Tongue (tissue), 1 donor: ENCODE measurements at regions not wholly inside any gene's neighbourhood (a gene's known extent, or its start where the extent isn't known, plus 50 kb on each side); places are given as distances from the start of the nearest gene placed in this dataset.
"Not testable (repeated sequence)": the region's sequence is repeated elsewhere in the genome, so short reads cannot be mapped to it uniquely, and the experiment has no call there.

ENCODE experiments used
- DNase-seq: peaks from one replicate; pipeline ENCODE4 v3.0.0-alpha.2; 2015

DNA sequence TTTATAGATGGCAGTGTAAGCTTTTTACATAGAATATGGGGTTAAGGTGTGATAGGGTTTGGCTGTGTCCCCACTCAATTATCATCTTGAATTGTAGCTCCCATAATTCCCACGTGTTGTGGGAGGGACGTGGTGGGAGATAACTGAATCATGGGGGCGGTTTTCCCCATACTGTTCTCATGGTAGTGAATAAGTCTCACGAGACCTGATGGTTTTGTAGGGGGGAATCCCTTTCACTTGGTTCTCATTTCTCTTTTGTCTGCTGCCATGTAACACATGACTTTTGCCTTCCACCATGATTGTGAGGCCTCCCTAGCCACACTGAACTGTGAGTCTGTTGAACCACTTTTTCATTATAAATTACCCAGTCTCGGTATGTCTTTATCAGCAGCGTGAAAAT, 290.3 kb upstream of the B3GALT2 start:
- DNase-seq: no peak

DNA sequence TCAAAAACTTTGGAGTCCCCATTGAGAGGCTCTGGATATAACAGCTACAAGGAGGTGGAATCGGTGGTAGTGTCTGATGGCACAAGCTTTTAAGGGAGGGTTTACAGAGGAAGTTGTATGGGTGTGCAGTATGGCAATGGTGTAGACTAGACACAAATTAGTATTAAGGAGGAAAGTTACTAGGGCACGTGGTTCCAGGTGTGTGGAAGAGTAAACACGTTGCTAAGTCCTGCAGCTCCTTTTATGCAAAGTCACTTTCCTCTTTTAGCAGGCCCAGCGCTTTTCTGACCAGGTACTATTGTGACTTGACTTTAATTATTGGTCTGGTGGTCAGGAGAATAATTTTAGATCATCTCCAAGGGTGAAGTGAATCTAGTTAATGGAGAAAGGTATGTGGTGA, 287.5 kb upstream of the B3GALT2 start:
- no peak for DNase-seq

- DNase-seq: no peak
Measured at GRCh38 chr1:193472838-193473398, 286.5 kb upstream of the B3GALT2 start.

DNA sequence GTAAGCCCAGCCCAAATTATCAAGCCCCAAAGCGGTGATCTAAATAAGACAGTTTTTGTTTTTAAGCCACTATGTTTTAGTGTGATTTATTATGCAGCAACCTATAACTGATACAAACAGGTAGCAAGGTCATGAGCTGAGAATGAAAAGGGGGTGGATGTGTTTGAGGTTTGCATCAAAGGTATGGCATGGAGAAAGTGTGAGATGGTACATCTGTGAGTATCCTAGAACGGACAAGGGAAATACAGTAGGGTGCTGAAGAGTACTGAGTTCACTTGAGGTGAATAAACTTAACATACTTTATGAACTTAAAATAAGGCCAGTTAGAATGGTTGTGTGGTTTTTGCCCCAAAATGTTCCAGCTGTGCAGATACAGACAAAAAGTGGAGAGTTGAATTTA, 286.0 kb upstream of the B3GALT2 start:
- DNase-seq: no peak

DNA sequence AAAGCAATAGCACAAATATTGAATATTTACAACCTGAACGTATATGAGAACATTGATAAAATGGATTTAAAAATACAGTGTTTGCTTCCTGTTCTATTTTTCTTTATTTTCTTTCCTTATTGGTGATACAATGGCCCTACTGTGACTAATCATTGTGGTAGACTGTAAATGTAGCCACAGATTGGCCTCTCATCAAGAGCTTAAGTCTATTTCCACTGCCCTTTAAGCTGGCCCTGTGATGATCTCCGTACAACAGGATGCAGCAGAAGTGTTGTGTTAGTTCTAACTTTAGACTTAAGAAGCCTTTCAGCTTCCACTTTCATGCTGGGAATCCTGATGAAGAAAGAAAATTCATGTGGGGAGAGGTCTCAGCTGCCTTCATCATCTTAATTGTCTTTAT, 285.6 kb upstream of the B3GALT2 start:
- no peak for DNase-seq

DNA sequence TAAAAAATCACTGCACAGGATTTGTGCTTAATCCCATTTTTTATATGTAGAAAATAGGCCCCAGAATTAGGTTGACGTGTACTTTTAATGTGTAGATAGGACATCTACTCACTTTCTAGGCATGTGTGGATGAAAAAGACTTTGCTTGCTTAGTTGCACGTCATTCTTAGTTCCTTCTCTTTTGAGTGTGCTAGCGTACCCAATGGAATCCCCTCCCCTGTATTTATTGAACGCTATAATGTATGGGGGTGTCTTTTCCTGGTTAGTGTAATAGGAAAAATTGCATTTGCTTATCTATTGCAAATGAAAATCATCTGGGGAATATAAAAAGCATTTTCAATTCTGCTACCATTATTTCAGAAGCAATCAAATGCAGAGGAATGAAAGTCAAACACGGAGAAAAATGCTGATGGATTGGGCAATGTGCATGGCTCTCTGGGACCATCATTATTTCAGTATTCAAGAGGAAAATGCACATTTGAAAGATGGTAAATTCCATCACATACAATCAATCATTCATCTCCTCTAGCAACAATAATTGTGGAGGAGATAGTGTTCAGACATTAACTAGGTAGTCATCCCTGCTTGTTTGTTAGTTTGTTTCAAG, 277.0 kb upstream of the B3GALT2 start:
- no peak for DNase-seq

GRCh38 chr1:193462629-193463320, 276.4 kb upstream of the B3GALT2 start:
- DNase-seq: peak; percentile 4

DNA sequence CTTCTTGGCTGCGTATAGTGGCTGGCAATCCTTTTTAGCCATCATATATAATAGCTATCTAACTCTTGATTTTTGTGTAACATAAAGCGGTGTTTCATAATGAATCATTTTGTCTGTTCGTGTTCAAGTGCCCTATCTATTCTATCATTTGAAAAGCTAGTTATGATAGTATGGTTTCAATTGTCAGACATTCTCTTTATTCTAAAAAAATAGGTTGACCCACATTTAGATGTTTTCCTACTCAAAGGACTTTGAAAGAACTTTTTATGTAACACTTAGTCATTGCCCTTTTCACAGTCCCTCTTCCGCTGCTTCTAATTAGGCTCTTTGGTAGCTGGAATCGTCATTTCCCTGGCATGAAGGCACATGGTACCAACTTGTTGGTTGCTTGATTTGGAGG, 272.2 kb upstream of the B3GALT2 start:
- no peak for DNase-seq

DNA sequence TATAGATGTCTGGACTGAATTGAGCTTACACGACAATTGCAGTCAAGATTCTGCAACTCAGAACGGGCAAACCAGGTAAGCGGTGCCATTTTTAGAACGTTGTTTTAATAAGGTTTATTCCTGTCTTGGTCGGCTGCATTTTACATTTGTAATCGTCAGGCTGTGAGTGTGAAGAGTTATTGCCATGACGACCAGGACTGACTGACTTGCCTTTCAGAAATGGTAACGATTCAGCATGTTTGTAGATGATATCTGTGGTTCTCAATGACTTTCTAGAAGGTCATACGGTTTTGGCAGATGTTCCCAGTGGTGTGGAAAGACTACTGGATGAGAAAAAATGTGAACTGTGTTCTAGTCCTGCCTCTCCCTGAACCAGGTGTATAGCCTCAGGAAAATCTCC, 271.3 kb upstream of the B3GALT2 start:
- DNase-seq: no peak

DNA sequence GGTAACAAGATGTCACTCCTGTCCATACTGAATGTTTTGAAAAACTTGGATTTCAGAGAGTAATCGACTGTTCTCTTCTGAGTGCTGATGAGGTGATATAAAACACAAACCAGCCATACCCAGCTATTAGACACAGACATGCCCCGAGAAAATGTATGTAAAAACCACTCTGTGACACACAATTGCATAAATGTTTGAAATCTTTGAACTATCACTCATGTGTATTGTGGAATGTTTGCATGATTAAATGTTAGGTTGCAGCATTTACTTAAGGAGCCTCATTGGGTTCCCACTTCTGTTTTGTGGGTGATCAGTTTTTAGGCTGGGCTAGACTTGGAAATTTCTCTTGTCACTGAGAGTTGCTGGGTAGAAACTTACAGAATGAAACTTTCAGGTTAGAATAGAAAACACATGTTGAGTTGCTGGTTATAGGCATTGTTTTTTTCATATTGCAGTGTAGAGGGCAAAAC, 270.4 kb upstream of the B3GALT2 start:
- DNase-seq: no peak

DNA sequence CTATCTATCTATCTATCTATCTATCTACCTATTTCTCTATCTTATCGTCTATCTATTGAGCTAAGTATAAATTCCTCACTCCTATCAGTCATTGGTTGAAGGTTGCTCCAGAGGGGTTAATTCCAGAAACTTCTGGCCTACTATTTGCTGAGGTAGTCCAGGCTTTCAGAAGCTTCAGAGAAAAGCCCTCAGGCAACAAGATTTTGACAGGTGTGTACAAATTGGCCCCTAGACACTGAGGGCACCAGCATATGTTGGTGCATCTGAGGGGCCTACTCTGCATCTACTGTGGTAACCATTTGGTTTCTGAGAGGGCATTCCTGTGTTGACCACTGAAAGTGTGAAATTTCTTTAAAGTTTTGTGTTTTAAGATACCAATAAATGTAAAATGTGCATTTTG, 265.2 kb upstream of the B3GALT2 start:
- no peak for DNase-seq

DNA sequence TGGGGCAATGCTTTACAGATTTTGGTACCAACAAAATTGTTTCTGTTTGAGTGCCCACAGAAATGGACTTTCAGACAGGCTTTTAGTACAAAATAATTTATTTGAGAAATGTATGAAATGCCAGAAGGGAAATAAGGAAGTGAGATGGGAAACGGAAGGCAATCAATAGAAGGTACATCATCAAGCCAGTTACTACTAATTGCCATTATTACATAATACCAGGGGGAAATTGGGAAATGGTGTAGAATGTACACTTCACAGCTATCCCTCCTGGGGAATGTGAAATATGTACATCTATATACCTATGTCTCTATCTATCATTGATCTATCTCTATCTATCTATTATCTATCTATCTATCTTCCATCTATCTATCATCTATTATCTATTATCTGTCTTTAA, 264.6 kb upstream of the B3GALT2 start:
- DNase-seq: no peak

DNA sequence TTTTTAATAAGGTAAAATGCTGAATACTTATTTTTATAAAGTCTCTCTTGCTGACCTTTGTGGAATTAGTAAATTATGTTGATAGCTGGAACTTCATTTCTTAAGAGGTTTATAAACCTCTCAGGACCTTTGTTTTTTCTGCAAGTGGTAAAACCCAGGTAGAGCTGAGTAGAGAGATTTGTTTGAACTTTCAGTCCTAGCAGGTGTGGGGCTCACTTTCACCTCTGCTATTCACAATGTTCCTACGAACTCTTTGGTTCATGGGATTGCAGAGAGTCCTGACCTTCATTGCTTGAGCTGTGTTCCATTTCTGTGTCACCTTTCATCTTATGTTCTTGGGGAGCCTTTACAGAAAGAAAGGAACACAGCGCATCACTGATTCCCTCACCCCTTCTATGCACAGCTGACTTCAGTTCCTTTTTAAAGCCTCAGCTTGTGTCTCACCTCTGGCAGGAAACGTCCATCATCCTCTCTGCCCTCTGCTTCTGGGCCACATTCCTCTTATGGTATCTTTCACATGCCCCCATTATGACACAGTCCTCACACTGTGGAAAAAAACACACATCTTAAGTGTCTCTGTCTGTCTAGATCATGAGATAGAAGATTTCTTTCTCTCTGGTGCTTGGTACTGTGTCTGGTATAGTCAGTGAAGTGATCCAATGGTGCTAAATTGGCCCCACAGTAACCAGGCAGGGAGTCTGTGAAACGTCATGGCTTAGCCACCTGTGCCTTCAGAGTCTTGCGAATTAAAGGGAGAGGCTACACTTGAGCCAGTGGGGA, 262.5 kb upstream of the B3GALT2 start:
- no peak for DNase-seq

- DNase-seq: no peak
Measured at GRCh38 chr1:193443886-193444285, 257.5 kb upstream of the B3GALT2 start.

GRCh38 chr1:193438771-193439170, 252.4 kb upstream of the B3GALT2 start:
- no peak for DNase-seq

DNA sequence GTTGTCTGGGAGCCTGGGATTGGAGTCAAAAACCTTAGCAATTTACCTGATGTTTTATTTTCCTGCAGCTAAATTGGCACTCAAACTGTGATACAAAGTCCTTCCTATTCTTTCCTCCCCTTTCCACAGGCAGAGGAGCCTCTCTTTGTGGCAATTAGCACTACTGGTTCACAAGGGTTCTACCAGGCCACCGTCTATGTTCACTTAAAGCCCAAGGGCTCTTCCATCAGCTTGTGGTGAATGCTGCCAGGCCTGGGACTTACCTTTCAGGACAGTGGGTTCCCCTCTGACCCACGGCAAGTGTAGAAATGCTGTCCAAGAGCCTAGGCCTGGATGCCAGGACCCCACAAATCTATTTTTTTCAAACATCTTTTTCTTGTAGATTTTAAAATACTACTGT, 251.9 kb upstream of the B3GALT2 start:
- no peak for DNase-seq

GRCh38 chr1:193437785-193438184, 251.4 kb upstream of the B3GALT2 start:
- no peak for DNase-seq

GRCh38 chr1:193437333-193437732, 250.9 kb upstream of the B3GALT2 start:
- not testable (repeated sequence) for DNase-seq

- DNase-seq: no peak
Measured at GRCh38 chr1:193435781-193436180, 249.4 kb upstream of the B3GALT2 start.

- no peak for DNase-seq
Measured at GRCh38 chr1:193434319-193434718, 247.9 kb upstream of the B3GALT2 start.

GRCh38 chr1:193433599-193433998, 247.2 kb upstream of the B3GALT2 start:
- DNase-seq: no peak

DNA sequence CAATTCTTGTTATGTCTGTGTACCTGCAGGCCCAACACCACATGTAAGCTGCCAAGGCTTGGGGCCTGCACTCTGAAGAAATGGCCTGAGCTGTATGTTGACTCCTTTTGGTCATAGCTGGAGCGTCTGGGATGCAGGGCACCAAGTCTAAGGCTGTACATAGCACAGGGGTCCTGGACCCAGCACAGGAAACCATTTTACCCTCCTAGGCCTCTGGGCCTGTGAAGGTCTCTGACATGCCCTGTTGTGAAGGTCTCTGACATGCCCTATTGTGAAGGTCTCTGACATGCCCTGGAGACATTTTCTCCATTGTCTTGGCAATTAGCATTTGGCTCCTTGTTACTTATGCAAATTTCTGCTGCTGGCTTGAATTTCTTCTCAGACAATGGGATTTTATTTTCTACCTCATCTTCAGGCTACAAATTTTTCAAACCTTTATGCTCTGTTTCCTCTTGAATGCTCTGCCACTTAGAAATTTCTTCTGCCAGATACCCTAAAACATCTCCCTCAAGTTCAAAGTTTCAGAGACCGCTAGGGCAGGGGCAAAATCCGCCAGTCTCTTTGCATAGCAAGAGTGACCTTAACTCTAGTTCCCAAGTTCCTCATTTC, 246.7 kb upstream of the B3GALT2 start:
- DNase-seq: no peak
